Peyer's patch (tissue), 4 donors: ENCODE measurements at regions not wholly inside any gene's neighbourhood (a gene's known extent, or its start where the extent isn't known, plus 50 kb on each side); places are given as distances from the start of the nearest gene placed in this dataset.

Source experiments
- DNase-seq, 3 donors: peaks; one replicate each; pipeline ENCODE4 v3.0.0-alpha.2; 2017 to 2019
- H3K27ac ChIP-seq, 4 donors: fragments of 200-600 bp; sonication (generic); one replicate each; pipeline ENCODE4 v1.5.1; 2016 to 2019
- H3K27me3 ChIP-seq, 2 donors: fragments of 200-600 bp; sonication (generic); one replicate each; pipeline ENCODE4 v1.5.1; 2019
- H3K36me3 ChIP-seq, 3 donors: fragments of 200-600 bp; sonication (generic); one replicate each; pipeline ENCODE4 v1.5.1; 2016 to 2019
- H3K4me1 ChIP-seq, 4 donors: fragments of 200-600 bp; sonication (generic); one replicate each; pipeline ENCODE4 v1.5.1; 2016 to 2019
- H3K4me3 ChIP-seq, 4 donors: fragments of 200-600 bp; sonication (generic); 1 replicate in 3 of 4; 2 replicates in 1 of 4; pipeline ENCODE4 v1.5.1; 2016 to 2019; ENCODE audit warnings: mild to moderate bottlenecking in 1 of 4
- H3K9me3 ChIP-seq, 4 donors: fragments of 200-600 bp; sonication (generic); one replicate each; pipeline ENCODE4 v1.5.1; 2016 to 2019; ENCODE audit warnings: mild to moderate bottlenecking in 1 of 4
- POLR2A ChIP-seq, 2 donors: fragments of 450-650 bp; IDR thresholded peaks; one replicate each; pipeline ENCODE4 v1.5.1; 2017; ENCODE audit warnings: antibody characterized with exemption in 2 of 2, mild to moderate bottlenecking in 2 of 2, moderate library complexity in 2 of 2
- TF ChIP-seq, protein P1 (sequence below), 6 experiments: fragments of 450-650 bp in 4 of 6; fragments of 200-600 bp in 2 of 6; sonication (generic) in 1 of 6; IDR thresholded peaks; one replicate each; pipeline ENCODE4 v1.5.1; 2017 to 2019; ENCODE audit warnings: antibody characterized with exemption in 6 of 6, mild to moderate bottlenecking in 3 of 6, moderate library complexity in 1 of 6

DNA sequence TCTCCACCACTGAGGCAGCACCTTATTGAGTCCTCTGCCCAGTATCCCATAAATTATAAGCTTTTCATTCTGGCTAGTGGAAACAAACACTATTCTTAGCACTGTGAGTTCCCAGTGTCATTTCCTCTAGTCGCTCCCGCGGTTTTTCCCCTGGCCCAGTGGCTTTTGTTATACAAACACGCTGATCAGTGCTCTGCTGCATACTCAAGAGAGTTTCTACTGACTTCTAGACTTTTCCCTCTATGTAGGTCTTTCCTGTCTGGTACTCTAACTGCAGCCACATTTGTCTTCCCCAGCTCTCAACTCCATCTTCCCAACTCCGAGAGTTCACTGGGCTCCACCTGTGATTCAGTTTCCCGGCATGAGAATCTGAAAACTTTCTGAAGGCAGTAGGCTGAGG lies 556.6 kb upstream of the SALL1 start:
- H3K9me3 ChIP-seq = no peaks in the 10 kb centered on the region
- H3K4me3 ChIP-seq = no peak overlapping the region
- no peak for DNase-seq
- H3K36me3 ChIP-seq = no peaks in the 10 kb centered on the region
- no peak for TF ChIP-seq POLR2A (IDR thresholded peaks at IDR 0.05)
- TF ChIP-seq, protein P1, sequence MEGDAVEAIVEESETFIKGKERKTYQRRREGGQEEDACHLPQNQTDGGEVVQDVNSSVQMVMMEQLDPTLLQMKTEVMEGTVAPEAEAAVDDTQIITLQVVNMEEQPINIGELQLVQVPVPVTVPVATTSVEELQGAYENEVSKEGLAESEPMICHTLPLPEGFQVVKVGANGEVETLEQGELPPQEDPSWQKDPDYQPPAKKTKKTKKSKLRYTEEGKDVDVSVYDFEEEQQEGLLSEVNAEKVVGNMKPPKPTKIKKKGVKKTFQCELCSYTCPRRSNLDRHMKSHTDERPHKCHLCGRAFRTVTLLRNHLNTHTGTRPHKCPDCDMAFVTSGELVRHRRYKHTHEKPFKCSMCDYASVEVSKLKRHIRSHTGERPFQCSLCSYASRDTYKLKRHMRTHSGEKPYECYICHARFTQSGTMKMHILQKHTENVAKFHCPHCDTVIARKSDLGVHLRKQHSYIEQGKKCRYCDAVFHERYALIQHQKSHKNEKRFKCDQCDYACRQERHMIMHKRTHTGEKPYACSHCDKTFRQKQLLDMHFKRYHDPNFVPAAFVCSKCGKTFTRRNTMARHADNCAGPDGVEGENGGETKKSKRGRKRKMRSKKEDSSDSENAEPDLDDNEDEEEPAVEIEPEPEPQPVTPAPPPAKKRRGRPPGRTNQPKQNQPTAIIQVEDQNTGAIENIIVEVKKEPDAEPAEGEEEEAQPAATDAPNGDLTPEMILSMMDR (IDR thresholded peaks at IDR 0.05) = no peak
- H3K4me1 ChIP-seq = no peaks in the 10 kb centered on the region
- no peaks in the 10 kb centered on the region for H3K27me3 ChIP-seq
- H3K27ac ChIP-seq = no peak overlapping the region

DNA sequence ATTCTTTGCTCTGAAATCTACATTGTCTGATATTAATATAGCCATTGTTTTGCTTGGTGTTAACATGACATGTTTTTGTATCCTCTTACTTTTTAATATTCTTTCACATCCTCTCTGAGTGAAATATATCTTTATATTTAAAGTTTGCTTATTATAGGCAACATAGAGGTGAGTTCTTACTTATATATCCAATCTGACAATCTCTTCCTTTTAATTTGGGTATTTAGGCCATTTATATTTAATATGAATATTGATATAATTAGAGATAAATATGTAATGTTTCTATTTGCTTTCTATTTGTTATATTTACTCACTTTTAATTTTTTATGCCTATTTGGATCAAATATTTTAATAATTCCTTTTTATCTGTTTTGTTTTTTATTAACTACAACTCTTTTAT lies 554.1 kb upstream of the SALL1 start:
- Histone ChIP-seq H3K27me3 (no peaks in the 10 kb centered on the region), H3K4me1 (no peaks in the 10 kb centered on the region), H3K4me3 (no peak overlapping the region), H3K36me3 (no peaks in the 10 kb centered on the region), H3K27ac (no peak overlapping the region), H3K9me3 (no peaks in the 10 kb centered on the region)
- no peak for DNase-seq
- TF ChIP-seq, protein P1 (IDR thresholded peaks at IDR 0.05) = no peak
- TF ChIP-seq POLR2A (IDR thresholded peaks at IDR 0.05) = no peak

DNA sequence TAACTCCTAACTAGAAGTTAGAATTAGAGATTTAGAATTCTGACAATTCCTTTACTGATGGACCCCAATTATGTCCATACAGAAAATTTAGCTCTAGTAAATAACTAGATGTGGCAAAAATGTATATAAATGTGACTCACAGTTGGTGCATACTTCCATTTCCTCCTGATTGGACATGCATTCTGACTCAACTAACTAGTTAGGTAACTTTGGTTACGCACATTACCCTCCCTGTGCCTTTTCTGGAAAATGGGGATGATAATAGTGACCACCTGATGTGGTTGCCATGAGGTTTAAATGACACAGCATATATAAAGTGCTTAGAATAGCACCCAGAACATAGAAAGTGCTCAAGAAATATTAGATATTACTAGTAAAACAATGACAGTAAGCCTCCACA lies 550.0 kb upstream of the SALL1 start:
- H3K4me1 ChIP-seq = no peaks in the 10 kb centered on the region
- no peaks in the 10 kb centered on the region for H3K27me3 ChIP-seq
- DNase-seq = no peak
- H3K9me3 ChIP-seq = no peaks in the 10 kb centered on the region
- no peak overlapping the region for H3K4me3 ChIP-seq
- no peaks in the 10 kb centered on the region for H3K36me3 ChIP-seq
- H3K27ac ChIP-seq = no peak overlapping the region
- TF ChIP-seq, protein P1 (IDR thresholded peaks at IDR 0.05) = no peak
- no peak for TF ChIP-seq POLR2A (IDR thresholded peaks at IDR 0.05)

GRCh38 chr16:51699686-51700396 lies 548.8 kb upstream of the SALL1 start:
- H3K27me3 ChIP-seq = no peaks in the 10 kb centered on the region
- H3K9me3 ChIP-seq = no peaks in the 10 kb centered on the region
- H3K36me3 ChIP-seq = no peaks in the 10 kb centered on the region
- TF ChIP-seq, protein P1 (IDR thresholded peaks at IDR 0.05) = no peak
- no peak for TF ChIP-seq POLR2A (IDR thresholded peaks at IDR 0.05)
- no peak overlapping the region for H3K27ac ChIP-seq
- H3K4me3 ChIP-seq = no peak overlapping the region
- no peaks in the 10 kb centered on the region for H3K4me1 ChIP-seq
- DNase-seq = no peak

DNA sequence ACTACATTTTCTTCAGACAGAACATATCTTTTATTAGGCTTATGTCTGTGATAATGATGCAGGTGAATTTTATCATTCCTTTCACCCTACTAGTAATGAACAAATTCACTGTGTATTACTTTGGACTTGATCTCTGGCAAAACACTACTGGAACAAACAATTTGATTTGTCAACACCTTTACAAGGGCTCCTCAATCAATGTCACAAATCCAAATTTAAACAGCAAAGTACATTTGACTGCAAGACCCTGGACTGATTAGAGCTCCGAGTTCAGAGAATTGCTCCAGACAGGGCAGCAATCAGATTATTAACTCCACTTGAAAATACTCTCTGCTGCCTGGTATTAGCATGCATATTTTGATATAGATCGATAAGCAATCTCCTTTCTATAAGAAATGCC lies 547.6 kb upstream of the SALL1 start:
- Histone ChIP-seq H3K27ac (no peak overlapping the region), H3K4me3 (no peak overlapping the region), H3K27me3 (no peaks in the 10 kb centered on the region), H3K4me1 (no peaks in the 10 kb centered on the region), H3K36me3 (no peaks in the 10 kb centered on the region), H3K9me3 (no peaks in the 10 kb centered on the region)
- TF ChIP-seq POLR2A (IDR thresholded peaks at IDR 0.05) = no peak
- TF ChIP-seq, protein P1 (IDR thresholded peaks at IDR 0.05) = no peak
- DNase-seq = no peak

GRCh38 chr16:51697454-51697853 lies 546.4 kb upstream of the SALL1 start:
- no peaks in the 10 kb centered on the region for H3K36me3 ChIP-seq
- H3K27me3 ChIP-seq = no peaks in the 10 kb centered on the region
- no peak for DNase-seq
- no peaks in the 10 kb centered on the region for H3K9me3 ChIP-seq
- H3K4me3 ChIP-seq = no peak overlapping the region
- no peaks in the 10 kb centered on the region for H3K4me1 ChIP-seq
- H3K27ac ChIP-seq = no peak overlapping the region
- TF ChIP-seq, protein P1 (IDR thresholded peaks at IDR 0.05) = no peak
- TF ChIP-seq POLR2A (IDR thresholded peaks at IDR 0.05) = no peak
